ENCODE measurements at regions not wholly inside any gene's neighbourhood (a gene's known extent, or its start where the extent isn't known, plus 50 kb on each side); places are given as distances from the start of the nearest gene placed in this dataset.

- peaks cover 0 to 16% of the 10 kb centered on the region in 2 experiments for H3K27me3 ChIP-seq (ENCODE audit: control insufficient read depth in 2 of 2, insufficient read depth in 2 of 2, low read length in 2 of 2)
- no peak for DNase-seq (ENCODE audit: low read depth, low spot score)
- intact Hi-C loops (cut with micrococcal nuclease) (no loop called here), dilution Hi-C loops (cut with MboI; ENCODE audit: extremely low pct_ligation_motif_present, low sequenced_read_pairs) (no loop called here)
- H3K4me2 ChIP-seq (ENCODE audit: insufficient read depth, low read length), result no peak overlapping the region
- no peaks in the 10 kb centered on the region for H3K36me3 ChIP-seq (ENCODE audit: control insufficient read depth in 2 of 2, extremely low read depth in 1 of 2, insufficient read depth in 2 of 2, low read length in 2 of 2)
- FAIRE-seq, result no peak
- H3K4me3 ChIP-seq (replicated peaks in 1 of 3; ENCODE audit: insufficient read depth in 1 of 3, low read depth in 1 of 3, low read length in 3 of 3), result no peak overlapping the region
- BruUV-seq (replicated peaks), result no TSS peak
- no peaks in the 10 kb centered on the region for H4K20me1 ChIP-seq (replicated peaks; ENCODE audit: control insufficient read depth, extremely low read depth, insufficient read depth, low read length)
- no peak overlapping the region for H2AFZ ChIP-seq (ENCODE audit: low read depth, low read length)
- no peaks in the 10 kb centered on the region for H3K79me2 ChIP-seq (ENCODE audit: control insufficient read depth, insufficient read depth, low read length)
- no peaks in the 10 kb centered on the region for H3K4me1 ChIP-seq (ENCODE audit: control insufficient read depth, extremely low read depth, insufficient read depth, low read length)
- no peaks in the 10 kb centered on the region for H3K9me3 ChIP-seq (replicated peaks; ENCODE audit: control insufficient read depth, insufficient read depth, low read length)
- no peaks in the 10 kb centered on the region for H3K9me1 ChIP-seq (replicated peaks; ENCODE audit: control insufficient read depth, extremely low read depth, insufficient read depth, low read length)
- H3K9ac ChIP-seq (replicated peaks; ENCODE audit: extremely low read depth, insufficient read depth, low read length), result no peak overlapping the region
- ChIA-PET POLR2A (no interaction called here), CTCF (no interaction called here)
- no peak overlapping the region for H3K27ac ChIP-seq (ENCODE audit: insufficient read depth, low read depth, low read length)
- TF ChIP-seq EZH2 (IDR thresholded peaks at IDR 0.05; ENCODE audit: borderline replicate concordance, low read depth, low read length, severe bottlenecking) (no peak), MAX (IDR thresholded peaks at IDR 0.05; ENCODE audit: insufficient read depth, insufficient read length) (no peak), CTCF (IDR thresholded peaks at IDR 0.05; ENCODE audit: extremely low read depth in 1 of 2, insufficient read depth in 1 of 2, low read depth in 1 of 2, low read length in 2 of 2) (no peak), POLR2A (IDR thresholded peaks at IDR 0.05; ENCODE audit: low read depth, low read length) (no peak), POLR2AphosphoS5 (IDR thresholded peaks at IDR 0.05; ENCODE audit: insufficient read depth, low read depth, low read length) (no peak), GATA2 (IDR thresholded peaks at IDR 0.05; ENCODE audit: insufficient read depth, insufficient read length, low read depth, low read length) (no peak), MYC (IDR thresholded peaks at IDR 0.05; ENCODE audit: low read depth, low read length) (no peak), FOS (IDR thresholded peaks at IDR 0.05; ENCODE audit: borderline replicate concordance, insufficient read depth, low read length) (no peak), JUN (IDR thresholded peaks at IDR 0.05; ENCODE audit: borderline replicate concordance, insufficient read depth, insufficient read length, low read depth) (no peak)
Observed at GRCh38 chr14:30790827-30791226, 83.5 kb upstream of the COCH start.
